Neural progenitor cell (in vitro differentiated cells): ENCODE measurements at regions not wholly inside any gene's neighbourhood (a gene's known extent, or its start where the extent isn't known, plus 50 kb on each side); places are given as distances from the start of the nearest gene placed in this dataset.

ENCODE experiments used
- CTCF ChIP-seq: fragments of 200-600 bp; sonication (generic); IDR thresholded peaks from 2 replicates; pipeline ENCODE4 v1.5.1; 2017; ENCODE audit warnings: antibody characterized with exemption, mild to moderate bottlenecking
- EZH2phosphoT487 ChIP-seq: fragments of 200-600 bp; sonication (generic); IDR thresholded peaks from 2 replicates; pipeline ENCODE4 v1.6.1; 2017; ENCODE audit warnings: antibody characterized with exemption

- TF ChIP-seq EZH2phosphoT487 (no peak), CTCF (no peak)
Measured at GRCh38 chr4:79626611-79627010, 218.6 kb upstream of the GK2 start.
